Hepatocyte (in vitro differentiated cells): ENCODE measurements at regions not wholly inside any gene's neighbourhood (a gene's known extent, or its start where the extent isn't known, plus 50 kb on each side); places are given as distances from the start of the nearest gene placed in this dataset.

Source experiments
- DNase-seq: peaks from one replicate; pipeline ENCODE4 v3.0.0-alpha.2; 2016; ENCODE audit warnings: low spot score
- H2AFZ ChIP-seq: fragments of 200-600 bp; sonication (generic); 2 replicates; pipeline ENCODE4 v1.6.0; 2016; ENCODE audit warnings: antibody characterized with exemption, mild to moderate bottlenecking
- H3K27ac ChIP-seq: fragments of 200-600 bp; sonication (generic); 2 replicates; pipeline ENCODE4 v1.5.1; 2016; ENCODE audit warnings: mild to moderate bottlenecking
- H3K27me3 ChIP-seq: fragments of 200-600 bp; sonication (generic); 2 replicates; pipeline ENCODE4 v1.6.1; 2016
- H3K36me3 ChIP-seq: fragments of 200-600 bp; sonication (generic); replicated peaks from 2 replicates; pipeline ENCODE4 v1.5.1; 2016; ENCODE audit warnings: low read depth; ENCODE audit not compliant: insufficient read depth
- H3K4me1 ChIP-seq: fragments of 200-600 bp; sonication (generic); 2 replicates; pipeline ENCODE4 v1.5.1; 2016; ENCODE audit warnings: mild to moderate bottlenecking, moderate library complexity; ENCODE audit not compliant: insufficient read depth
- H3K4me2 ChIP-seq: fragments of 200-600 bp; sonication (generic); 2 replicates; pipeline ENCODE4 v1.6.0; 2016
- H3K4me3 ChIP-seq: fragments of 200-600 bp; sonication (generic); 2 replicates; pipeline ENCODE4 v1.5.1; 2016; ENCODE audit warnings: mild to moderate bottlenecking
- H3K79me2 ChIP-seq: fragments of 200-600 bp; sonication (generic); 2 replicates; pipeline ENCODE4 v1.6.0; 2017; ENCODE audit warnings: mild to moderate bottlenecking
- H3K9me2 ChIP-seq: fragments of 200-600 bp; sonication (generic); replicated peaks from 2 replicates; pipeline ENCODE4 v1.6.0; 2017; ENCODE audit warnings: mild to moderate bottlenecking; ENCODE audit not compliant: insufficient read depth
- H3K9me3 ChIP-seq: fragments of 200-600 bp; sonication (generic); 2 replicates; pipeline ENCODE4 v1.5.1; 2016; ENCODE audit warnings: low read depth, mild to moderate bottlenecking
- H4K20me1 ChIP-seq: fragments of 200-600 bp; sonication (generic); 2 replicates; pipeline ENCODE4 v1.6.0; 2016; ENCODE audit warnings: mild to moderate bottlenecking; ENCODE audit not compliant: insufficient read depth, poor library complexity, severe bottlenecking
- CTCF ChIP-seq: fragments of 200-600 bp; sonication (generic); IDR thresholded peaks from 2 replicates; pipeline ENCODE4 v1.5.1; 2016; ENCODE audit warnings: antibody characterized with exemption, mild to moderate bottlenecking; ENCODE audit not compliant: poor library complexity
- EZH2 ChIP-seq: fragments of 200-600 bp; sonication (generic); IDR thresholded peaks from 2 replicates; pipeline ENCODE4 v1.6.1; 2016; ENCODE audit warnings: antibody characterized with exemption, mild to moderate bottlenecking, borderline replicate concordance
- EZH2phosphoT487 ChIP-seq: fragments of 200-600 bp; sonication (generic); IDR thresholded peaks from one replicate; pipeline ENCODE4 v1.6.1; 2018; ENCODE audit warnings: antibody characterized with exemption, mild to moderate bottlenecking, low read depth, moderate library complexity; ENCODE audit not compliant: unreplicated experiment, severe bottlenecking
- WGBS: methylation state at CpG from one replicate; pipeline ENCODE4 v1.1.6; 2016; ENCODE audit warnings: low lambda C conversion rate; ENCODE audit errors: missing lambda C conversion rate; 5-methylcytosine and 5-hydroxymethylcytosine counted together

DNA sequence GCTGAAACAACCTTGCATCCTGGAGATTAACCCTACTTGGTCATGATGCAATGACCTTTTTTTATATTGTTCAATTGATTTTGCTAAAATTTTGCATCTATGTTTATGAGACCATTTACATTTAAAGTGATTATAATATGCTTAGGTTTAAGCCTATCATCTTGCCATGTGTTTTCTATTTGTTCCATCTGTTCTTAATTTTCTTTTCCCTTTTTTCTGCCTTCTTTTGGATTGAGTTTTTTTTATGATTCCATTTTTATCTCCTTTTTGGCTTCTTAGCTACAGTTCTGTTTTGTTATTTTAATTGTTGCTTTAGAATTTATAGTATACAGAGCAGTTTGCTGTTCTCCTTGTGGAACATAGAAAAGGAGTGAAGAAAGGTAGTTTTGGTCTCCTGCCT is 385.1 kb upstream of the USP24 start:
- Histone ChIP-seq H3K9me2 (no peaks in the 10 kb centered on the region), H3K4me2 (no peak overlapping the region), H3K4me3 (no peak overlapping the region), H3K27ac (peak overlapping the region; percentile 51), H2AFZ (no peak overlapping the region), H3K27me3 (no peaks in the 10 kb centered on the region), H3K79me2 (no peaks in the 10 kb centered on the region), H3K9me3 (peaks cover 3% of the 10 kb centered on the region), H4K20me1 (no peaks in the 10 kb centered on the region), H3K36me3 (no peaks in the 10 kb centered on the region), H3K4me1 (peaks cover 18% of the 10 kb centered on the region)
- TF ChIP-seq EZH2 (no peak), CTCF (no peak), EZH2phosphoT487 (no peak)
- no peak for DNase-seq

GRCh38 chr1:55597910-55598309 is 382.7 kb upstream of the USP24 start:
- no peak overlapping the region for H3K4me2 ChIP-seq

GRCh38 chr1:55594701-55595100 is 379.5 kb upstream of the USP24 start:
- 93% methylated on average over 4 of the region's 4 CpGs for WGBS
- H3K9me2 ChIP-seq: no peaks in the 10 kb centered on the region
- no peaks in the 10 kb centered on the region for H3K4me1 ChIP-seq
- no peak for DNase-seq
- no peaks in the 10 kb centered on the region for H4K20me1 ChIP-seq
- H3K9me3 ChIP-seq: peaks cover 3% of the 10 kb centered on the region
- H3K79me2 ChIP-seq: no peaks in the 10 kb centered on the region
- H3K4me2 ChIP-seq: no peak overlapping the region
- no peak overlapping the region for H3K4me3 ChIP-seq
- no peak overlapping the region for H3K27ac ChIP-seq
- no peaks in the 10 kb centered on the region for H3K36me3 ChIP-seq
- TF ChIP-seq EZH2 (no peak), CTCF (no peak), EZH2phosphoT487 (no peak)
- no peak overlapping the region for H2AFZ ChIP-seq
- H3K27me3 ChIP-seq: no peaks in the 10 kb centered on the region

More at GRCh38 chr1:55597910-55598309, 382.7 kb upstream of the USP24 start:
- Histone ChIP-seq H3K79me2 (no peaks in the 10 kb centered on the region), H3K4me1 (peaks cover 13% of the 10 kb centered on the region), H3K4me3 (no peak overlapping the region), H3K27me3 (no peaks in the 10 kb centered on the region), H3K36me3 (no peaks in the 10 kb centered on the region), H3K9me2 (no peaks in the 10 kb centered on the region), H3K27ac (no peak overlapping the region), H4K20me1 (no peaks in the 10 kb centered on the region), H3K9me3 (peaks cover 3% of the 10 kb centered on the region), H2AFZ (no peak overlapping the region)
- WGBS: 53% methylated on average over 2 of the region's 2 CpGs
- TF ChIP-seq EZH2 (no peak), CTCF (no peak), EZH2phosphoT487 (no peak)
- no peak for DNase-seq

DNA sequence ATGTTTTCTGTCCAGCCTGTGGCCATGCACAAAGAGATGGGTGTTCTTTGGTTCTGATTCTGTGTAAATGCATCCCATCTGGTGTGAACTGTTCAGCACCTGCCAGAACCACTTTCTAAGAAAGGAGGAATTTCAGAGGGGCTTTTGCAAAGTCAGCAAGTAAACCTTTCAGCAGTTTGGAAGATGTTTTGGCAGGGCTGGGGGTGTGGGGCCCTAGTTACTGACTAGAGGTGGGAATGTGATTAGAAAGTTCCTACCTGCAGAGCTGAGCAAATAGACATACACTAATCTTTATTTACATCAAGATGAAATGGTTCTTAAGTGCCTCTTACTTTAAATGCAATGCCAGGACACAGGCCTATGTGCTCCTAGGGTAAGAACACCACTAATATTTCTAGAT is 378.1 kb upstream of the USP24 start:
- no peak for DNase-seq
- Histone ChIP-seq H3K4me2 (no peak overlapping the region), H3K27ac (no peak overlapping the region), H3K27me3 (no peaks in the 10 kb centered on the region), H4K20me1 (no peaks in the 10 kb centered on the region), H3K4me1 (peaks cover 5% of the 10 kb centered on the region), H2AFZ (no peak overlapping the region), H3K79me2 (no peaks in the 10 kb centered on the region), H3K9me3 (no peaks in the 10 kb centered on the region), H3K36me3 (no peaks in the 10 kb centered on the region), H3K4me3 (no peak overlapping the region), H3K9me2 (no peaks in the 10 kb centered on the region)
- TF ChIP-seq EZH2phosphoT487: peak; percentile 62
- TF ChIP-seq CTCF: no peak
